ENCODE measurements at regions not wholly inside any gene's neighbourhood (a gene's known extent, or its start where the extent isn't known, plus 50 kb on each side); places are given as distances from the start of the nearest gene placed in this dataset.
A peak's percentile ranks its signal among the peaks of the same experiment; 100 is the strongest.

DNA sequence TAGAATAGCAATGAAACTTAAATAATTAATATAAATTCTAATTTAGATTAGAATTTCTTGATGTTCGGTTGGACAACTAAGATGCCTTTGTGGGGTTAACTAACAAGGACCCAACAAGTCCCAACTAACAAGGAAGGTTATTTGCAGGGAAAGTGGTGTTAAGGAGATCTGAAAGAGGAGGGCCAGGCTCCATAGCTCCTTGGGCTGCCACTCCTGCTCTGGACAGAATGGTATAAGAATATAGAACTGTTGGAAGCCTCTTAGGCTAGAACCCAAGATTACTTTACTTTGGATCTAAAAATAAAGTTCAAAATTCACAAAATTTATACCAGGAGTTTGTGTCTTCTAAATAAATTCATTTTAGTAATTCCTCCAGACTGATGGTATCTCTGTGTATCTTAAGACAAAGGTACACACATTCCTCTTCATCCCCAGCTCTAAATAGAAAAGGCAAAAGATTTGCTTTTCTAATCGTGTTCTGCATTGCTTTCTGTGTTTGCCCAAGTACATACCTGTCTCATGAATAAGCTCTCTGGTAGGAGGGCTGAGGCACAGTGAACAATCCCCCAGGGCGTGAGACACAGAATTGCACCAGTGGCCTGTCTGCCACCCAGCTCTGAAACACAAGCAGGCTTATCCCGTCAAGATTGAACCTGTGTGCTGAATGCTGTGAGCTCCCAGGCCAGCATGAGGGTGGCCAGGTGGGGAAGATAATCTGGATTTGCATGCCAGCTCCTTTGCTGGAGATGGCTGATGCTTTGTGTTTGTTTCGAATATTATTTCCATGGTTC lies 176.0 kb downstream of the ACKR3 start:
- peak in 1 of 2 experiments; percentile 28 for DNase-seq (ENCODE audit: low read depth in 2 of 2)

DNA sequence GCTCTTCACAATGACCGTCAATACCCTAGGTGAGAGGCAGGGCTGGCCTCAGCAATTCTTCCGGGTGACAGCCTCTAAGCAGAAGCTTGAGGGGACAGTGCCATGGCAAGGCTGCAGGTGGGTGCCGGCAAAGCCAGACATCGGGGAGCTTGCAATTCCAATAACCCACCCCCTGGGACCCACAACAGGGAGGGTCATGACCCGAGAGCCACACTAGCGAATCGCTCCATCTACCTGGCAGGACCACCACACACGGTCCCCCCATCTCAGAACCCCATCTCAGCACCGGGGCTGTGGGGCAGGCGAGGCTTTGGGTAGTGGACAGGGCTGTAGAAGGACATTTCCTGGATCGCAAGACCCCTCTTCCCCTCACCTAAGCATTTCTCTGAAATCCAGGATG lies 177.2 kb downstream of the ACKR3 start:
- DNase-seq (ENCODE audit: low read depth in 2 of 2) = no peak

DNA sequence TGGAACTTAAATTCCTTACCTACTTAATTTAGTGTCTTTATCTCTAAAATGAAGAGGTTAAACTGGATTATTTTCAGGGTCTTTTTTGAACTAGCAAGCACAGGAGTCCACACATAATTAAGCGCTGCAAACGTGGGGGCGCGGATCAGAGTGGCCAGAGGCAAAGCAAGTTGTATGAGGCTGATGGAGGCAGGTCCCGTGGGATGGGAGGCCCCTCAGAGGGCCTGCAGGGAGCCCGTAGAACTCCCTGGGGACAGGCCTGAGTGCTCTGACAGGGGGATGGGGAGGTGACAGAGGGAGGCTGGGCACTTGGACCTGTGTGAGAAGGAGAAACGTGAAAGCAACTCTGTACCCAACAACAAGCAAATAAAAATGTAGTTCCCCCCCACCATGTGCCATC lies 177.8 kb downstream of the ACKR3 start:
- DNase-seq (ENCODE audit: low read depth in 2 of 2) = no peak

DNA sequence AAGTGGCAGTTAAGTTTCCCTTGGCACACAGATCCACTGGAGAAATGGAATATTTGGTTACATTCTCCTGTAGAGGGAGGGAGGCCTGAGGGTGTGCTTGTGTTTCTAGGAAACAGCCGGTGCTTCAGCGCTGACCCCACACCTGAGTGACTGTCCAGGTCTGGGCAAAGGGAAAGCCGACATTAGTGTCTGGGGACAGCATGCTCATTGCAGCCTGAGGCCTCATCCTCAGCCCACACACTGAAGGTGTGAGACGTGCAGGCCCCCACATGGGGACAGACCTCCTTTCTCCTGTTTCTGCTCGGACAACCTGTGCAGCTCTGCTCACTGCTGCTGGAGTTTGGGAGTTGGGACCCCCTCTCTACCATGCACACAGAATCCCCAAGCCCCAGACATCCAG lies 178.3 kb downstream of the ACKR3 start:
- DNase-seq (ENCODE audit: low read depth in 2 of 2) = no peak

DNA sequence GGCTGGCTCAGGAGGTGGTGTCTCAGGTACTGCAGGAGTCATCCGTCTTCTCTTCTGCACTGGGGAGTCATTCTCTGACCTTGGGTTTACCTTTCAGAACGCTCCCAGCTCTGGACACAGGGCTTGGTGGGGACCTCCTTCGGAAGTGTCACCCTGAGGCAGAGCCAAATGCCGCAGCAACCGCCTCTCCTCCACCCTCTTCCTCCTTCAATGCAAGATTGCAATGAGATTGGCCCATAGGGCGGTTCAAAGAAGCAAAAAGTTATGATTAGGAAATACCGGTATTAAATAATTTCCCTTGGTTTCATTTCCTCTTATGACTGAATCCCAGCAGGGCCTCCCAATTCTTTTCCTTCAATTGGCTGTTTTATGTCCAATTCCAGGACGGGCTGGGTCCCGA lies 178.8 kb downstream of the ACKR3 start:
- DNase-seq (ENCODE audit: low read depth in 2 of 2) = no peak

DNA sequence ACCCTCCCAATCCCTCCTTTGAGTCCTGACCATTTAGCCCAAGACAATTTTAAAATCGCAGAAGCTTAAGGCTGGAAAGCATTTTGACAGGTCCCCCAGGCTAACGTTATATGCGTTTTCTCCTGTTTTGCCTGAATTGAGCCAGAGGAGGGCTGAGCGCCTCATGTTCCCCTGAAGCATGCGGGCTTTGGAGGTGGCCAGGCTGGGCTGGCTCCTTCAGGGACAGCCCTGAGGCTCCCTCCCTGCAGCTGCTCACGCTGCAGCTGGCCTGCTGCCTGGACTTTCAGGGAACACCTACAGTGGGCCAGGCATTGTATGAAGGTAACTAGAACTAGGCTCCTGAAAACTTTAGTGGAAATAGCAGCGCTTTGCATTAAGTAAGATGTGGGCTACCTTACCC lies 179.2 kb downstream of the ACKR3 start:
- DNase-seq (ENCODE audit: low read depth in 2 of 2) = no peak

DNA sequence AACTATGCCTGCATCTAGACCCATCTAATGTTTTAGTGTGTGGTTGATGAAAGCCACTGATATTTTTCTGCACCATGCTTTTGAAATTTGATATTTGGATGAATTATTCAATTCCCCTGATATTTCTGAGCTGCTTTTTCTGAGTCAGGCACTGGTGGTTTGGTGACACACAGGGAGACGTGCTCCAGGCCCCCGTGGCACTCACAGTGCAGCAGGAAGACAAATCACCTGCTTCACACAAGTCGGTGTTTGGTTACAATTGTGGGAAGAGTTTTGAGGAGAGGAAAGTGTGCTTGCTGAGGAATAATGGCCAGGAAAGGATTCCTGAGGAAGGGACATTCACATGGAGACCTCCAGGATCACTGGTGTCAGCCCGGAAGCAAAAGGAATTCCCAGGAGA lies 179.7 kb downstream of the ACKR3 start:
- no peak for DNase-seq (ENCODE audit: low read depth in 2 of 2)

DNA sequence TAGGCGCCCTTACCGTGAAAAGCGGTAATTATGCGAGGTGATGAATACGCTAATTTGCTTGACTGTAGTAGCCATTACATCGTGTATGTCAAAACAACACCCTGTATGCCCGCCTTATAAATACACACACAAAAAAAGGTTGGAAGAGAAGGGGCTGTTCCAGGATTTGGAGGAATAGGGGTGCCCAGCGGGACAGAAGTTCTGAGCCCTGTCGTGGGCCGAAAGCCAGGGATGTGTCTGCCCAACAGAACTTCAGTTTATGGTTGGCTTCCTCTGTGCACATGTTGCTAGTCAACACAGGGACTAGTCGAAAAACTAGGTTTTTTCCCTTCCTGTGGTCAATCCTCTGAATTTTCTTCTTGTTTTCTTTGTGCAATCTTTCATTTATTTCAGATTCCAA lies 182.5 kb downstream of the ACKR3 start:
- no peak for DNase-seq (ENCODE audit: low read depth in 2 of 2)

DNA sequence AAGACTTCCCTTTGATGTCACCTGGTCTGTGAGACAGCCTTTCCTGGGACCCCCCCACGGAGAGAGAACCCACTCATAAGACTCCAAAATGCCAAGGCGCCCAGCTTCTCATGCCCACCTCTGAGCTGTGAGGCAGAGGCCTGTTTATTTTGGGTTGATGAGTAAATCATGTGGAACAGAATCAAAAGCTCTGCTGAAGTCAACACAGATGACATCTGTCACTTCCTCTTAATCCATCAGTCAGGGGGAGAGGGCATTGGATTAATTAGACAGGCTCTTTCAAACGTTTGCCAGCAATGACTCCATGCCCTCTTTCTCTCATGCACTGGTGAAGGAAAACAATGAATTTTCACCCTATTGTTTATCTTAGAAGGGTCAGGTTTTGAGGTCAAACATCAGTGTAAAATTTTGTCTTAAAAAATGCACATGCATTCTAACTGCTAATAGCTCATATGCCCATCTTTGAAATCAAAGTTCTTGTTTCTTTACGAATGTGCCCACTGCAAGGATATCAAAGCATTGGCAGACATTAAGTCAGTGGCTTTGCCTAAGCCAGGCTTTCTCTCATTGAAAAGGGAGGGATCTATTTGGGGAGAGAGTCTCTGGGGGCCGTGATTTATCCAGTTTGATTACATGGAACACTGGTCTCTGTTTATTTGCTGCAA lies 184.1 kb downstream of the ACKR3 start:
- no peak for DNase-seq (ENCODE audit: low read depth in 2 of 2)

DNA sequence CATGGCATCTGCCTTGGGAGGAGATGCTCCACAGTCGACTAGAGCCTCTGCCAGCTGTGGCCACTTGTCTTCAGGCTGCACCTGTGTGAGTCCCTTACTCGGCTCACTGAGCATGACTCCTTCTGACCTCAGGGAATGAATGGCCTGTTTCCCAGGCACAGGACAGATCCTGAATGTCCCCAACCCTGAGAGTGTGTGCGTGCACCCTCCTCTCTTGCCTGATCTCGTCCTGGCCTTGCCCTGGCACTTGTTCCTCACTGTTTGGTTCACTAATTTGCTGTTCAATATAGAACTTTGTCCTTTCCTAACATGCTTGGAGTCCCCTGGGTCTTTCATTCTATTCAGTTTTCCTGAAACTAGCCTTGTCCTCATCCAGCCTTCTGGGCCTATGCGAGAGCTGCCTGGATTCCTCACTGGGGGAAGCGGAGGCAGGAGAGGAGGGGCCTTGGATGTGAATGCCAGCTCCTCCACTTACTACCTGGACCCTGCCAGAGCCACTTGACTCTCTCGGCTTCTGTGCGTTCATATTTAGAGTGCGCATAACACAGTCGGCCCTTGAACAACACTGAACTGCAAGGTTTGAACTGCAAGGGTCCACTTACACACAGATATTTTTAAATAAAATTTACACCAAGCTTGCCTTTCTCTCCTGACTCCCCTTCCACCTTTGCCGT lies 184.8 kb downstream of the ACKR3 start:
- no peak for DNase-seq (ENCODE audit: low read depth in 2 of 2)

DNA sequence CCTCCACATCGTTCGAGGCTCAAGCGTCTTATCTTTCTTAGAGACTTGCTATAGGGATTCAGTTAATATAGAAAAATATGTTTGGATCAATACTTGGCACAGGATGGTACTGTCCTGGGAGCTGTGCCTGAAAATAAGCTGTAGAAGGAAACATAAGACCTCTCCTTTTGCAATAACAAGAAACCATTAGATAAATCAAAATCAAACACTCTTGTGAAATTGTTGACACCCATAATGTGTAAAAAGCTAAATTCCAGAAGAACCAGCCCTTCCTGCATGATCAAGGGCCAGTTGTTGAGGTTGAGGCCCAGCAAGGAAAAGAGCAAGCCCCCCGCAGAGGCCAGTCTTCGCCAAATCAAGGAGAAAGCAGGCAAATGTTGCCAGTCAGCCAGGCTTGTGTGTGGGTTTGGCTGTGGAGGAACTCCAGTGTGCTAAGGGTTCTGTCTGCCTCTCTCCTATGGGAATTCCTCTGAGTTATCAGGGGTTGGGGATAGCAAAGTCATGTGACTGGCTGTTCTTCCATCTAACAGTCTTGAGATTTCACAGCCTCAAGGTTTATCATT lies 185.7 kb downstream of the ACKR3 start:
- no peak for DNase-seq (ENCODE audit: low read depth in 2 of 2)

DNA sequence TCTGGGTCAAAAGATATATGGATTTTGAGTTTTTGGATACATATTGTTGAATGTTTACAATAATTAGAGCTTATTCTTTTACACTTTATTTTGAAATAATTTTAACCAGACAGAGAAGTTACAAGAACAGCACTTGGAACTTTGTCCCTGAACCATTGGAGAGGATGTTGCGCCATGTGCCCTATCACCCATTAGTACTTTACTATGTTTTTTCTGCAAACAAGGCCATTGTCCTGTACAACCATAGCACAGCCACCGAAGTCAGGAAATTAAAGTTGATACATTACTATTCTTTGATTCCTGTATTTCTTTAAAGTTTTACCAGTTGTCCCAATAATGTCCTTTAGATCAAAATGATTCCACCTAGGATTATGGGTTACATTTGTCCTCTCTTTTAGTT lies 188.8 kb downstream of the ACKR3 start:
- no peak for DNase-seq (ENCODE audit: low read depth in 2 of 2)

DNA sequence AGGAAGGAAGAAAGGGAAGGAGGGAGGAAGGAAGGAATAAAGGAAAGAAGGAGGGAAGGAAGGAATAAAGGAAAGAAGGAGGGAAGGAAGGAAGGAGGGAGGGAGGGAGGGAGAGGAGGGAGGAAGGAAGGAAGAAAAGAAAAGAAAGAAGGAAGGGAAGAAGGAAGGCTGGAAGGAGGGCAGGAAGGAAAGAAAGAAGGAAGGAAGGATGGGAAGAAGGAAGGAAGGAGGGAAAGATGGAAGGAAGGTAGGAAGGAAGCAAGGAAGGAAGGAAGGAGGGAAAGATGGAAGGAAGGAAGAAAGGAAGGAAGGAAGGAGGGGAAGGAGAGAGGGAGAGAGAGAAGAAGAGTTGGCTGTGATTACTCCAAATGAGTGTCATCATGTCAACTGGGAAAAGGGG lies 190.6 kb downstream of the ACKR3 start:
- no peak for DNase-seq (ENCODE audit: low read depth in 2 of 2)

DNA sequence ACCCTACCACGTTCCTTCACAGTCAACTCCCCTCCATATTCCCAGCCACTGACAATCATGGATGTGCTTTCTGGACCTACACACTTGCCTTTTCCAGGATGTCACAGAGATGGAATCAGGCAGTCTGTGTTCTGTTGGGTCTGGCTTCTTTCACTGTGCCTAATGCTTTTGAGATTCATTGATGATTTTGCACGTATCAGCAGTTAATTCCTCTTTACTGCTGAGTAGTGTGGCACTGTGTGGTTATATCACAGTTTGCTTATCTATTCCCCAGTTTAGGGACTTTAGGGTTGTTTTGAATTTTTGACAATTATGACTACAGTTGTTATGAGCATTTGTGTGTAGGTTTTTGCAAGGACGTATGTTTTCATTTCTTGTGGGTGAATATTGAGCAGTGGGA lies 191.7 kb downstream of the ACKR3 start:
- no peak for DNase-seq (ENCODE audit: low read depth in 2 of 2)

DNA sequence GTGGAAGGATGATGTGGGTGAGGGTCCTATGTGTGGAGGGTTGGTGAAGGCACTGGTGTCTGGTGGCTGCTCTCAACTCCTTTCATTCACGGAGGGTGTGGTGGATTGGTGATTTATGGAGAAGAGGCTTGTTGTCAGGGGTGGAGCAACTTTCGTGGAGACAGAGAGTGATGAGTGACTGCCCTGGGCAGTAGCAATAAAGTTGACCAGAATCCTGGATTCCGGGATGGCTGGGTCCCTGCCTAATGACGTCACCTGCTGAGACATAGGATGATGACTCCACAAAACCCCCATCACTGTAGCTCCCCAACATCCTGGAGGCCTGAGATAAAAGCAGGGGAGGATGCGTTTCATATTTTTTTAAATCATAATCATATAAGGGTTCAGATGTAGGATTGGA lies 193.0 kb downstream of the ACKR3 start:
- DNase-seq (ENCODE audit: low read depth in 2 of 2) = no peak

DNA sequence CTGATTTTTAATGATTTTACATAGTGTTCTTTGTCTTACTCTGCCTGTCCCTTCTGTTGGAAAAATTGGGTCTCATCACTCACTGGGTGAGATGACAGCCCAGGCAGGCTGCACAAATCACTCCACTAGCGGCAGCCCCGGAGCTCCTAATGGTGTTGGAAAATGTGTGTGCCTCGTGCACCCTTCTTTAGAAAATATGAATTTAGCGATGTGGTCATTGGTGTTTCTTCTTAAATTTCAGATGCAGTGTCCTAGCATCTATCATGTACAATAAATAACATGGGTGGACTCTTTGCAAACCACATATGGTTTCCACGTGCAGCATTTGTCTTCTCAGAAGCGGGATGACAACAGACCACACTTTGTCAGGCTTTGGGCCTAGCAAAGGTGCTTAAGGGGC lies 194.2 kb downstream of the ACKR3 start:
- DNase-seq (ENCODE audit: low read depth in 2 of 2) = no peak

DNA sequence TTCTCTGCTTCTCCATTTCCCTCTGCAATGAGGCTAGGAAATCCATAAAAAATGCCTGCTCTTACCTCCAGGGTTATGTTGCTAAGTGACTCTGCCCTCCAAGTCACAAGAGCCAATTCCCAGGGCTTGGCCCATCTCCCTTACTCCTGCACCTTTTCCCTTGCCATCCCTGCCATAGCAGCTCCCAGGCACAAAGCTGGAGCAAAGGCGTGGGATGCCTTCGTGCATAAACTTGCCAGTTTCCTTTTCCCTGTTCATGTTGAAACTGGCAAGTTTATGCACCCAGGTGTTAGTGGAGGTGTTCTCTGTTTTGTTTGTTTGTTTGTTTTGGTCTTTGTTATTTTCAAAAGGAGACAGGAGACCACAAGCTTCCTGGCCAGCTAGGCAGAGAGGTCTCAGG lies 195.1 kb downstream of the ACKR3 start:
- DNase-seq (ENCODE audit: low read depth in 2 of 2) = no peak

DNA sequence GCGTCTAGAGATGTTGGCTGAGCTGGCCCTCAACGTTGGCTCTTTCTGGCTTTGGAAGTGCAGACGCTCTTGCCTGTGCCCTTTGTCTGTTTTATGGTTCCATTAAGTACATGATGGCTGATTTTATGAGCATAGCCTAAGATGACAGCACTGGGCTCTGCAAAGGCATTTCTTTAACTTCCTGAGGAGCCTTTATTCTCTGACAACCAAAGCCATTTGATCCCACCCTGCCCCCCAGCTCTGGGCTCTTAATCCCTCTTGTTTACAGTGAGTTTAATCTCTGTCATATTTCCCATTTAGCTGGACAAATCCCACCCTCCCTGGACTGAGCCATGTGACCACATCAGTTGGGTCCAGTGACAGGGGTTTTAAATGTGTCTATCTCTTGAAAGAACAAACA lies 195.9 kb downstream of the ACKR3 start:
- DNase-seq (ENCODE audit: low read depth in 2 of 2) = no peak

DNA sequence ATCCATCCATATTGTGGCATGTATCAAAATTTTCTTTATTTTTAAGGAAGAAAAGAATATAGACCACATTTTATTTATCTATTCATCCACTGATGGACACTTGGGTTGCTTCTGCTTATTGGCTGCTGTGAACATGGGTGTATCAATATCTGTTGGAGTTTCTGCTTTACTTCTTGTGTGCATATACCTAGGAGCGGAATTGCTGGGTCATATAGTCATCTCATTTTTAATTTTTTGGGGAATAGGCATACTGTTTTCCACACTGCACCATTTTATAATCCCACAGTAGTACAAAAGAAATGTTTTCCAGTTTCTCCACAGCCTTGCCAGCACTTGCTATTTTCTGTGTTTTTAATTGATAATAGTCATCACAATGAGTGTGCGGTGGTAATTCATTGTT lies 197.2 kb downstream of the ACKR3 start:
- no peak for DNase-seq (ENCODE audit: low read depth in 2 of 2)

DNA sequence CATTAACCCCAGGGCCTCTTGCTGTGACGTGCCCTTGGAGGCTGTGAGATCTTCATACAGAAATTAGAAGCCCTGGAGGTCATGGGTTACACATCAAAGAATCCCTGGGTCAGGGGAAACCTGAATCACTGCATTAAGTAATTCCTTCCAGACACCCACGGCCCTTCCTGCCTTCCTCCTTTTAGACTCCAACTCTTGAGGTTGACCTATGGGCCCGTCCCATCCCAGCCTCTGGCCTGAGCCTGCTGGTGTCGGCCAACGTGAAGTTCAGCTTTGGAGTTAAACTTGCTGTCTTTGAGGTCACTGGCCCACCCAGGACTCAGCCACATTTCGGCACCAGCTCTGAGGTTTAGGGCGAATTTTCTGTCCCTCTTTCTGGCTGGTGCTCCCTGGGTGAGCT lies 198.3 kb downstream of the ACKR3 start:
- DNase-seq (ENCODE audit: low read depth in 2 of 2) = no peak

DNA sequence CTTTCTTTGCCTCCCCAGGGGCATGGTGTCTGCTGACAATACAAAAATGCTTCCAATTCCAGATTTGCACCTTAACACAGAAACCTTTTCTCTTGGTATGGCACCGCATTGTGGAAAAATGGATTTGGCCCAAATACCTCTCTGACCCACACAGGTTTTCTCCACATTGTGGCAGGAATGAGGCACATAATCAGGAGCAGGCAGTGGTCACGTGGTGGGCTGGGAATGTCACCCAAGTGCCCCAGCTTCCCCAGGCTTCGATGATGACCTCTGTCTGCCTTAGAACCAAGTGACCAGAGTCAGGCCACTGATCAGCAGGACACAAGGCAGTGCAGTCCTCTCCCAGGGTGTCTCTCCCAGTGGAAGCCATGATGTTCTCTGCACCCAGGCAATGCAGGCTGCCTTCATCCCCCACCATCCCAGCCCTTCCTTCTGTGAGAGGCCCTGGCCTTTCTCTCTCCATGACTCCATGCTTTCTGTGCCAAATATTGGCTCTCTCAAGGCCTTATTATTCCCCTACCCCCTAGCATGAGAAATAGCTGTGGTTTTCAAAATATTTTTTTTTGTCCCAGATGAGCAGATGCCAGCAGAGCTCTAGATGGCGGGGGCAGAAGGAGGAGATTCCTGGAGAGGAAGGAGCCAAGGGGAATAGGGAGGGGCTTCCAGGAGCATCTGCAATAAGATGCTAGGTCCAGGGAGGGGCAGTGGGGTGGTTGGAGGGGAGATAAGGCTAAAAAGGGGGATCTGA lies 198.9 kb downstream of the ACKR3 start:
- DNase-seq (ENCODE audit: low read depth in 2 of 2) = peak; percentile 91 to 93

Measured in fibroblast of skin of left biceps (primary cell).